ENCODE measurements at regions not wholly inside any gene's neighbourhood (a gene's known extent, or its start where the extent isn't known, plus 50 kb on each side); places are given as distances from the start of the nearest gene placed in this dataset.

DNA sequence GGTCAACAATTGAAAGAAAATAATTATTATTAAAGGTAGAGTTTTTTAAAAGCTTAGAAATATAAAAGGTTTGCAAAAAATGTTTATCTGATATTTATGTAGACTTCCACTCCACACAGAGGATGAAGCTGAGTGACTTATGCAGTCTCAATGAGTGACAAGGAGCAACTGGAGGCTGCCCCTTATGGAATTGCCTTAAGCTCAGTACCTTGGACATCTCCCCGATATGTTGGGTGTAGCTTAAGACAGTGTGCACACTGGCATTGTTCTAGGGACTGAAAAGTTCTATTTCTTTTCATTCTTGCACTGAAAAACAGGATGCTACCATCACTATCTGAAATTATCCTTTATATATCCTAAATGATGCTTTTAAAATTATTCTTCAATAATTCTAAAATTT, 292.1 kb downstream of the PRDM5 start:
- H2AFZ ChIP-seq (ENCODE audit: low read depth, low read length), result no peak overlapping the region
- no peak overlapping the region for H3K4me2 ChIP-seq (ENCODE audit: low read length)
- no peak for TF ChIP-seq EP300 (conservative IDR thresholded peaks at IDR 0.05; ENCODE audit: poor library complexity, severe bottlenecking)
- no peak for TF ChIP-seq RAD21 (conservative IDR thresholded peaks at IDR 0.05)
- no peak for TF ChIP-seq EZH2 (IDR thresholded peaks at IDR 0.05; ENCODE audit: borderline replicate concordance, insufficient read depth, low read length, poor library complexity, severe bottlenecking)
- TF ChIP-seq SMC3 (conservative IDR thresholded peaks at IDR 0.05; ENCODE audit: poor library complexity), result no peak
- TF ChIP-seq MXI1 (conservative IDR thresholded peaks at IDR 0.05; ENCODE audit: poor library complexity, severe bottlenecking), result no peak
- TF ChIP-seq, protein P1, sequence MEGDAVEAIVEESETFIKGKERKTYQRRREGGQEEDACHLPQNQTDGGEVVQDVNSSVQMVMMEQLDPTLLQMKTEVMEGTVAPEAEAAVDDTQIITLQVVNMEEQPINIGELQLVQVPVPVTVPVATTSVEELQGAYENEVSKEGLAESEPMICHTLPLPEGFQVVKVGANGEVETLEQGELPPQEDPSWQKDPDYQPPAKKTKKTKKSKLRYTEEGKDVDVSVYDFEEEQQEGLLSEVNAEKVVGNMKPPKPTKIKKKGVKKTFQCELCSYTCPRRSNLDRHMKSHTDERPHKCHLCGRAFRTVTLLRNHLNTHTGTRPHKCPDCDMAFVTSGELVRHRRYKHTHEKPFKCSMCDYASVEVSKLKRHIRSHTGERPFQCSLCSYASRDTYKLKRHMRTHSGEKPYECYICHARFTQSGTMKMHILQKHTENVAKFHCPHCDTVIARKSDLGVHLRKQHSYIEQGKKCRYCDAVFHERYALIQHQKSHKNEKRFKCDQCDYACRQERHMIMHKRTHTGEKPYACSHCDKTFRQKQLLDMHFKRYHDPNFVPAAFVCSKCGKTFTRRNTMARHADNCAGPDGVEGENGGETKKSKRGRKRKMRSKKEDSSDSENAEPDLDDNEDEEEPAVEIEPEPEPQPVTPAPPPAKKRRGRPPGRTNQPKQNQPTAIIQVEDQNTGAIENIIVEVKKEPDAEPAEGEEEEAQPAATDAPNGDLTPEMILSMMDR (IDR thresholded peaks at IDR 0.05; ENCODE audit: poor library complexity, severe bottlenecking), result no peak
- TF ChIP-seq, protein P2, sequence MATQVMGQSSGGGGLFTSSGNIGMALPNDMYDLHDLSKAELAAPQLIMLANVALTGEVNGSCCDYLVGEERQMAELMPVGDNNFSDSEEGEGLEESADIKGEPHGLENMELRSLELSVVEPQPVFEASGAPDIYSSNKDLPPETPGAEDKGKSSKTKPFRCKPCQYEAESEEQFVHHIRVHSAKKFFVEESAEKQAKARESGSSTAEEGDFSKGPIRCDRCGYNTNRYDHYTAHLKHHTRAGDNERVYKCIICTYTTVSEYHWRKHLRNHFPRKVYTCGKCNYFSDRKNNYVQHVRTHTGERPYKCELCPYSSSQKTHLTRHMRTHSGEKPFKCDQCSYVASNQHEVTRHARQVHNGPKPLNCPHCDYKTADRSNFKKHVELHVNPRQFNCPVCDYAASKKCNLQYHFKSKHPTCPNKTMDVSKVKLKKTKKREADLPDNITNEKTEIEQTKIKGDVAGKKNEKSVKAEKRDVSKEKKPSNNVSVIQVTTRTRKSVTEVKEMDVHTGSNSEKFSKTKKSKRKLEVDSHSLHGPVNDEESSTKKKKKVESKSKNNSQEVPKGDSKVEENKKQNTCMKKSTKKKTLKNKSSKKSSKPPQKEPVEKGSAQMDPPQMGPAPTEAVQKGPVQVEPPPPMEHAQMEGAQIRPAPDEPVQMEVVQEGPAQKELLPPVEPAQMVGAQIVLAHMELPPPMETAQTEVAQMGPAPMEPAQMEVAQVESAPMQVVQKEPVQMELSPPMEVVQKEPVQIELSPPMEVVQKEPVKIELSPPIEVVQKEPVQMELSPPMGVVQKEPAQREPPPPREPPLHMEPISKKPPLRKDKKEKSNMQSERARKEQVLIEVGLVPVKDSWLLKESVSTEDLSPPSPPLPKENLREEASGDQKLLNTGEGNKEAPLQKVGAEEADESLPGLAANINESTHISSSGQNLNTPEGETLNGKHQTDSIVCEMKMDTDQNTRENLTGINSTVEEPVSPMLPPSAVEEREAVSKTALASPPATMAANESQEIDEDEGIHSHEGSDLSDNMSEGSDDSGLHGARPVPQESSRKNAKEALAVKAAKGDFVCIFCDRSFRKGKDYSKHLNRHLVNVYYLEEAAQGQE (IDR thresholded peaks at IDR 0.05; ENCODE audit: borderline replicate concordance), result no peak
- TF ChIP-seq POLR2AphosphoS5 (IDR thresholded peaks at IDR 0.05), result no peak
- TF ChIP-seq TAF1 (IDR thresholded peaks at IDR 0.05; ENCODE audit: low read depth), result no peak

DNA sequence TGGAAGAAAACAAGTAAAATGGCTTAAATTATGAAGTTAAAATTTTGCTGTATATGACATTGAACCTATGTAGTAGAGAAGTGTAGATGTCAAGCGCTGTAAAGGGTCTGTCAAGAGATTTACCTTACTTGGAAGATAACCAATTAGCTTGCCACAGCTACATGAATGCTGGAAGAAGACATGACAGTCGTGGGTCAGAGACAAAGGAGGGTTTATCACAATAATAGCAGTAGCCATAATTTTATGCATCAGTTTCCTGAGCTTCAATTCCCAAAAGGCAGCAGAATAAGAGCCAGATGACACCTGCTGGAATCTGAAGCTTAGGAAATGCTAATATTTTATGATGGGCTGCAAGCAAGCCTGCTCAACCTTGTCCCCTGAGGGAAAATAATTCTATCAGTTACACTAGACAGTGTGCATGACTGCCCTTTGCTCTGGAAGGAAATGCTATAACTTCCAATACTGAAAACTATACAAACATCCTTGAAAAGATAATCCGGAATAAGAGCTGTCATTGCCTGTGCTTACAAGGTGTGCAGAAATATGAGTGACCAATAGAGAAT, 292.9 kb downstream of the PRDM5 start:
- no peaks in the 10 kb centered on the region for H3K27me3 ChIP-seq (ENCODE audit: insufficient read depth, low read depth, low read length)
- H2AFZ ChIP-seq (ENCODE audit: low read depth, low read length), result no peak overlapping the region
- no peaks in the 10 kb centered on the region for H3K79me2 ChIP-seq (replicated peaks; ENCODE audit: insufficient read depth, low read length)
- no peak for TF ChIP-seq TAF1 (IDR thresholded peaks at IDR 0.05; ENCODE audit: low read depth)
- TF ChIP-seq, protein P1 (IDR thresholded peaks at IDR 0.05; ENCODE audit: poor library complexity, severe bottlenecking), result peak; percentile 29
- TF ChIP-seq, protein P2 (IDR thresholded peaks at IDR 0.05; ENCODE audit: borderline replicate concordance), result peak; percentile 76
- TF ChIP-seq SMC3 (conservative IDR thresholded peaks at IDR 0.05; ENCODE audit: poor library complexity), result no peak
- no peak for TF ChIP-seq EZH2 (IDR thresholded peaks at IDR 0.05; ENCODE audit: borderline replicate concordance, insufficient read depth, low read length, poor library complexity, severe bottlenecking)
- TF ChIP-seq RAD21 (conservative IDR thresholded peaks at IDR 0.05), result peak; percentile 25
- TF ChIP-seq EP300 (conservative IDR thresholded peaks at IDR 0.05; ENCODE audit: poor library complexity, severe bottlenecking), result peak; percentile 97
- TF ChIP-seq MXI1 (conservative IDR thresholded peaks at IDR 0.05; ENCODE audit: poor library complexity, severe bottlenecking), result no peak
- peak; percentile 85 for TF ChIP-seq POLR2AphosphoS5 (IDR thresholded peaks at IDR 0.05)
- no peaks in the 10 kb centered on the region for H3K36me3 ChIP-seq (ENCODE audit: insufficient read depth, low read length)
- H3F3A ChIP-seq (ENCODE audit: insufficient read depth, low read length, poor library complexity, severe bottlenecking), result no peaks in the 10 kb centered on the region
- H3K9ac ChIP-seq (ENCODE audit: low read length), result no peak overlapping the region
- no peak overlapping the region for H3K4me3 ChIP-seq (ENCODE audit: low read length)
- no peak overlapping the region for H3K4me2 ChIP-seq (ENCODE audit: low read length)
- no peaks in the 10 kb centered on the region for H4K20me1 ChIP-seq (ENCODE audit: insufficient read depth)
- H3K27ac ChIP-seq (ENCODE audit: low read length), result peak overlapping the region; percentile 56
- H3K9me3 ChIP-seq (ENCODE audit: low read length), result no peaks in the 10 kb centered on the region
- H3K9me2 ChIP-seq (ENCODE audit: insufficient read depth, low read length), result no peaks in the 10 kb centered on the region

More for the DNA sequence above, 292.1 kb downstream of the PRDM5 start:
- H3K36me3 ChIP-seq (ENCODE audit: insufficient read depth, low read length), result no peaks in the 10 kb centered on the region
- H3K4me3 ChIP-seq (ENCODE audit: low read length), result no peak overlapping the region
- no peaks in the 10 kb centered on the region for H3K27me3 ChIP-seq (ENCODE audit: insufficient read depth, low read depth, low read length)
- H4K20me1 ChIP-seq (ENCODE audit: insufficient read depth), result no peaks in the 10 kb centered on the region
- H3K79me2 ChIP-seq (replicated peaks; ENCODE audit: insufficient read depth, low read length), result no peaks in the 10 kb centered on the region
- H3F3A ChIP-seq (ENCODE audit: insufficient read depth, low read length, poor library complexity, severe bottlenecking), result no peaks in the 10 kb centered on the region
- no peaks in the 10 kb centered on the region for H3K9me2 ChIP-seq (ENCODE audit: insufficient read depth, low read length)
- H3K9ac ChIP-seq (ENCODE audit: low read length), result no peak overlapping the region
- peak overlapping the region; percentile 56 for H3K27ac ChIP-seq (ENCODE audit: low read length)
- no peaks in the 10 kb centered on the region for H3K9me3 ChIP-seq (ENCODE audit: low read length)
